ENCODE measurements at regions not wholly inside any gene's neighbourhood (a gene's known extent, or its start where the extent isn't known, plus 50 kb on each side); places are given as distances from the start of the nearest gene placed in this dataset.

GRCh38 chr21:28431527-28432200 is 561.0 kb downstream of the LTN1 start (continued):
- TF ChIP-seq DEAF1 (CRISPR knock-in tag; IDR thresholded peaks at IDR 0.05) (no peak), ZNF274 (IDR thresholded peaks at IDR 0.05; ENCODE audit: borderline replicate concordance, low read depth, low read length) (no peak), ZFP30 (CRISPR knock-in tag; IDR thresholded peaks at IDR 0.05; ENCODE audit: borderline replicate concordance) (no peak), ZNF263 (CRISPR knock-in tag; IDR thresholded peaks at IDR 0.05; ENCODE audit: borderline replicate concordance) (no peak), FOXM1 (IDR thresholded peaks at IDR 0.05; ENCODE audit: low read depth) (no peak), FOXM1 (CRISPR knock-in tag; IDR thresholded peaks at IDR 0.05; ENCODE audit: low read depth) (no peak), ZFPM2 (CRISPR knock-in tag; IDR thresholded peaks at IDR 0.05) (no peak), GMEB1 (CRISPR knock-in tag; IDR thresholded peaks at IDR 0.05) (no peak), TRIM25 (IDR thresholded peaks at IDR 0.05; ENCODE audit: borderline replicate concordance) (no peak), TAL1 (IDR thresholded peaks at IDR 0.05) (no peak), IRF2 (CRISPR knock-in tag; IDR thresholded peaks at IDR 0.05) (no peak), POU5F1 (IDR thresholded peaks at IDR 0.05; ENCODE audit: borderline replicate concordance, low read depth, low read length, partially characterized antibody) (no peak)
